GM12878 (cell line): ENCODE measurements at regions not wholly inside any gene's neighbourhood (a gene's known extent, or its start where the extent isn't known, plus 50 kb on each side); places are given as distances from the start of the nearest gene placed in this dataset.

Experiments used
- ATAC-seq: fragments of 200-7000 bp; cut with Tn5 transposase; 3 replicates; pipeline ENCODE4 v1.9.1; 2020; ENCODE audit warnings: mild to moderate bottlenecking, moderate library complexity
- BruUV-seq: library from RNA; stranded (reverse); fragments of 400-500 nt; replicated peaks from 2 replicates; lab custom pipeline; 2021; lab: Mats Ljungman, UMichigan
- CTCF ChIA-PET: fragments of 300-600 bp; sonication (Branson Sonifier 250); formaldehyde crosslinking; extraction: SDS; loops from one replicate; lab custom pipeline; 2021; ENCODE audit warnings: inconsistent platforms; lab: Yijun Ruan, JAX
- POLR2A ChIA-PET: fragments of 350-600 bp; formaldehyde crosslinking; extraction: SDS; loops from one replicate; lab custom pipeline; 2021; ENCODE audit warnings: inconsistent platforms; lab: Charles Lee
- RAD21 ChIA-PET: fragments of 300-600 bp; sonication (Branson Sonifier 250); formaldehyde crosslinking; loops from one replicate; lab custom pipeline; 2023; ENCODE audit warnings: antibody characterized with exemption; ENCODE audit not compliant: unreplicated experiment; lab: Charles Lee
- SMC1A ChIA-PET: fragments of 300-600 bp; sonication (Branson Sonifier 250); formaldehyde crosslinking; loops from one replicate; lab custom pipeline; 2023; ENCODE audit not compliant: unreplicated experiment, uncharacterized antibody; lab: Charles Lee
- DNase-seq: peaks from one replicate; pipeline ENCODE4 v3.0.0-alpha.2; 2011; ENCODE audit warnings: low read depth, low spot score
- FAIRE-seq: peaks from 3 replicates; lab custom pipeline; 2011; peaks lifted over from hg19 to GRCh38; lab: Jason Lieb, UNC
- H2AFZ ChIP-seq: 2 replicates; pipeline ENCODE4 v1.6.0; 2011; ENCODE audit warnings: low read depth, low read length, control low read depth; ENCODE audit not compliant: control insufficient read depth
- H3K27ac ChIP-seq: 2 replicates; pipeline ENCODE4 v1.5.1; 2011; ENCODE audit warnings: control low read depth; ENCODE audit not compliant: control insufficient read depth, insufficient read depth
- H3K27me3 ChIP-seq, 2 experiments: replicated peaks in 1 of 2; 2 replicates each; pipeline versions ENCODE4 v1.6.0 to v1.6.1; 2011; ENCODE audit warnings: low read length in 1 of 2; ENCODE audit not compliant: control insufficient read depth in 2 of 2, insufficient read depth in 2 of 2
- H3K36me3 ChIP-seq, 2 experiments: 2 replicates each; pipeline ENCODE4 v1.5.1; 2011; ENCODE audit warnings: low read length in 1 of 2; ENCODE audit not compliant: control insufficient read depth in 2 of 2, insufficient read depth in 2 of 2
- H3K4me1 ChIP-seq: 2 replicates; pipeline ENCODE4 v1.6.1; 2011; ENCODE audit warnings: mild to moderate bottlenecking, low read length, moderate library complexity, mixed read lengths; ENCODE audit not compliant: control insufficient read depth, insufficient read depth
- H3K4me2 ChIP-seq: 2 replicates; pipeline ENCODE4 v1.6.0; 2011; ENCODE audit warnings: control low read depth; ENCODE audit not compliant: control insufficient read depth, insufficient read depth
- H3K4me3 ChIP-seq: fragments of 200-600 bp; sonication (generic); 2 replicates; pipeline ENCODE4 v1.5.1; 2016
- H3K79me2 ChIP-seq: 2 replicates; pipeline ENCODE4 v1.6.0; 2011; ENCODE audit warnings: low read length; ENCODE audit not compliant: control insufficient read depth, insufficient read depth
- H3K9ac ChIP-seq: 2 replicates; pipeline ENCODE4 v1.8.0; 2011; ENCODE audit warnings: low read length, control low read depth, mixed read lengths; ENCODE audit not compliant: control insufficient read depth, insufficient read depth
- H3K9me3 ChIP-seq: replicated peaks from 3 replicates; pipeline ENCODE4 v1.5.1; 2011; ENCODE audit warnings: mild to moderate bottlenecking, low read length; ENCODE audit not compliant: control insufficient read depth, insufficient read depth
- H4K20me1 ChIP-seq: 2 replicates; pipeline ENCODE4 v1.6.0; 2011; ENCODE audit not compliant: control insufficient read depth, insufficient read depth
- ASH2L ChIP-seq: fragments of 300-600, 200-600 bp; sonication (generic); IDR thresholded peaks from 2 replicates; pipeline ENCODE4 v1.6.1; 2017; ENCODE audit warnings: low read depth, mild to moderate bottlenecking, borderline replicate concordance
- CBFB ChIP-seq: IDR thresholded peaks from 2 replicates; pipeline ENCODE4 v1.6.1; 2016; ENCODE audit warnings: antibody characterized with exemption, low read depth
- E4F1 ChIP-seq: fragments of 450-650 bp; IDR thresholded peaks from 2 replicates; pipeline ENCODE4 v1.6.1; 2018; ENCODE audit warnings: borderline replicate concordance, mild to moderate bottlenecking; ENCODE audit not compliant: partially characterized antibody
- EED ChIP-seq: sonication (generic); IDR thresholded peaks from 2 replicates; pipeline ENCODE4 v1.6.1; 2016; ENCODE audit warnings: antibody characterized with exemption, low read depth
- ESRRA ChIP-seq: IDR thresholded peaks from 2 replicates; pipeline ENCODE4 v1.6.1; 2012; ENCODE audit warnings: mild to moderate bottlenecking, low read length, improper control_type of control experiment
- IKZF2 ChIP-seq, 2 experiments: fragments of 450-650 bp; IDR thresholded peaks; 2 replicates each; pipeline ENCODE4 v1.6.1; 2017; ENCODE audit warnings: mild to moderate bottlenecking in 2 of 2, moderate library complexity in 2 of 2
- IRF3 ChIP-seq: fragments of 450-650 bp; IDR thresholded peaks from 2 replicates; pipeline ENCODE4 v1.6.1; 2014; ENCODE audit warnings: mild to moderate bottlenecking
- MEF2A ChIP-seq: IDR thresholded peaks from 2 replicates; pipeline ENCODE4 v1.6.1; 2011; ENCODE audit warnings: low read depth, mild to moderate bottlenecking, low read length, moderate library complexity; ENCODE audit not compliant: insufficient read depth
- MYC ChIP-seq: IDR thresholded peaks from 2 replicates; pipeline ENCODE4 v1.6.1; 2011; ENCODE audit warnings: mild to moderate bottlenecking, low read length, moderate library complexity, inconsistent platforms; ENCODE audit not compliant: insufficient read depth, insufficient replicate concordance, insufficient read length, severe bottlenecking
- NFXL1 ChIP-seq: fragments of 450-650 bp; IDR thresholded peaks from 2 replicates; pipeline ENCODE4 v1.6.1; 2017; ENCODE audit warnings: antibody characterized with exemption, mild to moderate bottlenecking, borderline replicate concordance
- NKRF ChIP-seq: fragments of 450-650 bp; conservative IDR thresholded peaks from 2 replicates; pipeline ENCODE4 v1.6.1; 2017; ENCODE audit warnings: mild to moderate bottlenecking, moderate library complexity
- POLR2A ChIP-seq: IDR thresholded peaks from 2 replicates; pipeline ENCODE4 v1.6.1; 2011; ENCODE audit warnings: low read depth, mild to moderate bottlenecking, low read length
- RB1 ChIP-seq: fragments of 450-650 bp; formaldehyde crosslinking; IDR thresholded peaks from 2 replicates; pipeline ENCODE4 v1.6.1; 2017; ENCODE audit warnings: mild to moderate bottlenecking, borderline replicate concordance
- ZNF207 ChIP-seq: fragments of 450-650 bp; IDR thresholded peaks from 2 replicates; pipeline ENCODE4 v1.6.1; 2014; ENCODE audit warnings: antibody characterized with exemption, mild to moderate bottlenecking, borderline replicate concordance
- WGBS: methylation state at CpG from one replicate; pipeline ENCODE4 v1.1.6; 2016; ENCODE audit warnings: low lambda C conversion rate; ENCODE audit not compliant: insufficient replicate concordance, insufficient coverage; ENCODE audit errors: missing lambda C conversion rate; 5-methylcytosine and 5-hydroxymethylcytosine counted together
- in situ Hi-C: fragments of 300-500 bp; cut with MboI; formaldehyde crosslinking; loops from 9 replicates; pipeline ENCODE4 v1.14.3; 2018; ENCODE audit warnings: mixed read lengths
- intact Hi-C: fragments of 100-400 bp; cut with micrococcal nuclease; formaldehyde crosslinking; loops from one replicate; pipeline ENCODE4 v1.14.2; 2022; ENCODE audit not compliant: unreplicated experiment
- TF ChIP-seq, protein P1 (sequence below): IDR thresholded peaks from 2 replicates; pipeline ENCODE4 v1.6.1; 2011; ENCODE audit warnings: borderline replicate concordance, low read depth, mild to moderate bottlenecking, moderate library complexity, mixed read lengths, low read length; ENCODE audit not compliant: insufficient read depth; ENCODE audit errors: extremely low read length
- TF ChIP-seq, protein P2 (sequence below): fragments of 450-650 bp; IDR thresholded peaks from 2 replicates; pipeline ENCODE4 v1.6.1; 2017; ENCODE audit warnings: mild to moderate bottlenecking

- TF ChIP-seq EED (no peak), NKRF (no peak), RB1 (no peak)
- TF ChIP-seq, all 136 proteins: peak for 0
Measured at GRCh38 chr5:30113542-30113941, 1079.9 kb upstream of the CDH6 start (continued).

GRCh38 chr5:30112867-30113266, 1080.6 kb upstream of the CDH6 start:
- no peaks in the 10 kb centered on the region for H3K27me3 ChIP-seq
- SMC1A ChIA-PET: interaction anchor here (0.6 kb wide), 1 partner anchor 19 kb away, joined by 3 read pairs; no protein-coding TSS in a partner anchor
- no peaks in the 10 kb centered on the region for H3K9me3 ChIP-seq
- FAIRE-seq (no peak), DNase-seq (no peak), ATAC-seq (no peak)
- intact Hi-C loops (no loop called here), in situ Hi-C loops (no loop called here)
- no peaks in the 10 kb centered on the region for H3K79me2 ChIP-seq
- no peaks in the 10 kb centered on the region for H4K20me1 ChIP-seq
- POLR2A ChIA-PET: no interaction called here
- no peaks in the 10 kb centered on the region for H3K36me3 ChIP-seq
- H2AFZ ChIP-seq: no peak overlapping the region
- H3K4me1 ChIP-seq: no peaks in the 10 kb centered on the region
- 0% methylated on average over 2 of the region's 2 CpGs for WGBS
- no peak overlapping the region for H3K9ac ChIP-seq
- H3K4me2 ChIP-seq: no peak overlapping the region
- no peak overlapping the region for H3K27ac ChIP-seq
- CTCF ChIA-PET: interaction anchor here (1.2 kb wide), 1 partner anchor 10 kb away, joined by 4 read pairs; no protein-coding TSS in a partner anchor
- TF ChIP-seq E4F1 (no peak), MYC (no peak), POLR2A (no peak), ESRRA (no peak), ASH2L (no peak), IKZF2 (IDR thresholded peaks at IDR 0.05) (no peak), IRF3 (no peak), MEF2A (no peak), NFXL1 (no peak), ZNF207 (no peak), CBFB (no peak)
- TF ChIP-seq, protein P1, sequence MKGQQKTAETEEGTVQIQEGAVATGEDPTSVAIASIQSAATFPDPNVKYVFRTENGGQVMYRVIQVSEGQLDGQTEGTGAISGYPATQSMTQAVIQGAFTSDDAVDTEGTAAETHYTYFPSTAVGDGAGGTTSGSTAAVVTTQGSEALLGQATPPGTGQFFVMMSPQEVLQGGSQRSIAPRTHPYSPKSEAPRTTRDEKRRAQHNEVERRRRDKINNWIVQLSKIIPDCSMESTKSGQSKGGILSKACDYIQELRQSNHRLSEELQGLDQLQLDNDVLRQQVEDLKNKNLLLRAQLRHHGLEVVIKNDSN: no peak
- TF ChIP-seq, protein P2, sequence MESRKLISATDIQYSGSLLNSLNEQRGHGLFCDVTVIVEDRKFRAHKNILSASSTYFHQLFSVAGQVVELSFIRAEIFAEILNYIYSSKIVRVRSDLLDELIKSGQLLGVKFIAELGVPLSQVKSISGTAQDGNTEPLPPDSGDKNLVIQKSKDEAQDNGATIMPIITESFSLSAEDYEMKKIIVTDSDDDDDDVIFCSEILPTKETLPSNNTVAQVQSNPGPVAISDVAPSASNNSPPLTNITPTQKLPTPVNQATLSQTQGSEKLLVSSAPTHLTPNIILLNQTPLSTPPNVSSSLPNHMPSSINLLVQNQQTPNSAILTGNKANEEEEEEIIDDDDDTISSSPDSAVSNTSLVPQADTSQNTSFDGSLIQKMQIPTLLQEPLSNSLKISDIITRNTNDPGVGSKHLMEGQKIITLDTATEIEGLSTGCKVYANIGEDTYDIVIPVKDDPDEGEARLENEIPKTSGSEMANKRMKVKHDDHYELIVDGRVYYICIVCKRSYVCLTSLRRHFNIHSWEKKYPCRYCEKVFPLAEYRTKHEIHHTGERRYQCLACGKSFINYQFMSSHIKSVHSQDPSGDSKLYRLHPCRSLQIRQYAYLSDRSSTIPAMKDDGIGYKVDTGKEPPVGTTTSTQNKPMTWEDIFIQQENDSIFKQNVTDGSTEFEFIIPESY: no peak
- no peak overlapping the region for H3K4me3 ChIP-seq
- no TSS peak for BruUV-seq
- RAD21 ChIA-PET: no interaction called here
